GM12878 (cell line): ENCODE measurements at regions not wholly inside any gene's neighbourhood (a gene's known extent, or its start where the extent isn't known, plus 50 kb on each side); places are given as distances from the start of the nearest gene placed in this dataset.

ENCODE experiments used
- ATAC-seq: fragments of 200-7000 bp; cut with Tn5 transposase; 3 replicates; pipeline ENCODE4 v1.9.1; 2020; ENCODE audit warnings: mild to moderate bottlenecking, moderate library complexity
- BruUV-seq: library from RNA; stranded (reverse); fragments of 400-500 nt; replicated peaks from 2 replicates; lab custom pipeline; 2021; lab: Mats Ljungman, UMichigan
- CTCF ChIA-PET: fragments of 300-600 bp; sonication (Branson Sonifier 250); formaldehyde crosslinking; extraction: SDS; loops from one replicate; lab custom pipeline; 2021; ENCODE audit warnings: inconsistent platforms; lab: Yijun Ruan, JAX
- POLR2A ChIA-PET: fragments of 350-600 bp; formaldehyde crosslinking; extraction: SDS; loops from one replicate; lab custom pipeline; 2021; ENCODE audit warnings: inconsistent platforms; lab: Charles Lee
- RAD21 ChIA-PET: fragments of 300-600 bp; sonication (Branson Sonifier 250); formaldehyde crosslinking; loops from one replicate; lab custom pipeline; 2023; ENCODE audit warnings: antibody characterized with exemption; ENCODE audit not compliant: unreplicated experiment; lab: Charles Lee
- SMC1A ChIA-PET: fragments of 300-600 bp; sonication (Branson Sonifier 250); formaldehyde crosslinking; loops from one replicate; lab custom pipeline; 2023; ENCODE audit not compliant: unreplicated experiment, uncharacterized antibody; lab: Charles Lee
- DNase-seq: peaks from one replicate; pipeline ENCODE4 v3.0.0-alpha.2; 2011; ENCODE audit warnings: low read depth, low spot score
- FAIRE-seq: peaks from 3 replicates; lab custom pipeline; 2011; peaks lifted over from hg19 to GRCh38; lab: Jason Lieb, UNC
- H2AFZ ChIP-seq: 2 replicates; pipeline ENCODE4 v1.6.0; 2011; ENCODE audit warnings: low read depth, low read length, control low read depth; ENCODE audit not compliant: control insufficient read depth
- H3K27ac ChIP-seq: 2 replicates; pipeline ENCODE4 v1.5.1; 2011; ENCODE audit warnings: control low read depth; ENCODE audit not compliant: control insufficient read depth, insufficient read depth
- H3K27me3 ChIP-seq, 2 experiments: replicated peaks in 1 of 2; 2 replicates each; pipeline versions ENCODE4 v1.6.0 to v1.6.1; 2011; ENCODE audit warnings: low read length in 1 of 2; ENCODE audit not compliant: control insufficient read depth in 2 of 2, insufficient read depth in 2 of 2
- H3K36me3 ChIP-seq, 2 experiments: 2 replicates each; pipeline ENCODE4 v1.5.1; 2011; ENCODE audit warnings: low read length in 1 of 2; ENCODE audit not compliant: control insufficient read depth in 2 of 2, insufficient read depth in 2 of 2
- H3K4me1 ChIP-seq: 2 replicates; pipeline ENCODE4 v1.6.1; 2011; ENCODE audit warnings: mild to moderate bottlenecking, low read length, moderate library complexity, mixed read lengths; ENCODE audit not compliant: control insufficient read depth, insufficient read depth
- H3K4me2 ChIP-seq: 2 replicates; pipeline ENCODE4 v1.6.0; 2011; ENCODE audit warnings: control low read depth; ENCODE audit not compliant: control insufficient read depth, insufficient read depth
- H3K4me3 ChIP-seq: fragments of 200-600 bp; sonication (generic); 2 replicates; pipeline ENCODE4 v1.5.1; 2016
- H3K79me2 ChIP-seq: 2 replicates; pipeline ENCODE4 v1.6.0; 2011; ENCODE audit warnings: low read length; ENCODE audit not compliant: control insufficient read depth, insufficient read depth
- H3K9ac ChIP-seq: 2 replicates; pipeline ENCODE4 v1.8.0; 2011; ENCODE audit warnings: low read length, control low read depth, mixed read lengths; ENCODE audit not compliant: control insufficient read depth, insufficient read depth
- H3K9me3 ChIP-seq: replicated peaks from 3 replicates; pipeline ENCODE4 v1.5.1; 2011; ENCODE audit warnings: mild to moderate bottlenecking, low read length; ENCODE audit not compliant: control insufficient read depth, insufficient read depth
- H4K20me1 ChIP-seq: 2 replicates; pipeline ENCODE4 v1.6.0; 2011; ENCODE audit not compliant: control insufficient read depth, insufficient read depth
- ATF7 ChIP-seq: fragments of 450-650 bp; IDR thresholded peaks from 2 replicates; pipeline ENCODE4 v1.6.1; 2016; ENCODE audit warnings: low read depth, mild to moderate bottlenecking
- E2F8 ChIP-seq: fragments of 450-650 bp; IDR thresholded peaks from 2 replicates; pipeline ENCODE4 v1.6.1; 2018; ENCODE audit warnings: mild to moderate bottlenecking, low read depth, moderate library complexity; ENCODE audit not compliant: partially characterized antibody
- MYB ChIP-seq: fragments of 150-350 bp; IDR thresholded peaks from 2 replicates; pipeline ENCODE4 v1.6.1; 2014; ENCODE audit warnings: mild to moderate bottlenecking, low read depth, low read length, borderline replicate concordance
- NBN ChIP-seq: fragments of 450-650 bp; IDR thresholded peaks from 2 replicates; pipeline ENCODE4 v1.6.1; 2016
- SMARCA5 ChIP-seq: fragments of 450-650 bp; IDR thresholded peaks from 2 replicates; pipeline ENCODE4 v1.6.1; 2017; ENCODE audit warnings: mild to moderate bottlenecking
- SREBF2 ChIP-seq: IDR thresholded peaks from 2 replicates; pipeline ENCODE4 v1.6.1; 2012; ENCODE audit warnings: mild to moderate bottlenecking, low read length
- STAT1 ChIP-seq: fragments of 450-650 bp; conservative IDR thresholded peaks from 2 replicates; pipeline ENCODE4 v1.6.1; 2014; ENCODE audit warnings: antibody characterized with exemption, mild to moderate bottlenecking
- YY1 ChIP-seq: IDR thresholded peaks from 2 replicates; pipeline ENCODE4 v1.6.1; 2011; ENCODE audit warnings: low read depth, mild to moderate bottlenecking, low read length
- ZNF24 ChIP-seq: fragments of 450-650 bp; IDR thresholded peaks from 2 replicates; pipeline ENCODE4 v1.6.1; 2017; ENCODE audit warnings: antibody characterized with exemption, mild to moderate bottlenecking
- WGBS: methylation state at CpG from one replicate; pipeline ENCODE4 v1.1.6; 2016; ENCODE audit warnings: low lambda C conversion rate; ENCODE audit not compliant: insufficient replicate concordance, insufficient coverage; ENCODE audit errors: missing lambda C conversion rate; 5-methylcytosine and 5-hydroxymethylcytosine counted together
- in situ Hi-C: fragments of 300-500 bp; cut with MboI; formaldehyde crosslinking; loops from 9 replicates; pipeline ENCODE4 v1.14.3; 2018; ENCODE audit warnings: mixed read lengths
- intact Hi-C: fragments of 100-400 bp; cut with micrococcal nuclease; formaldehyde crosslinking; loops from one replicate; pipeline ENCODE4 v1.14.2; 2022; ENCODE audit not compliant: unreplicated experiment
- TF ChIP-seq, protein P1 (sequence below): fragments of 450-650 bp; IDR thresholded peaks from 2 replicates; pipeline ENCODE4 v1.6.1; 2017; ENCODE audit warnings: antibody characterized with exemption, mild to moderate bottlenecking, moderate library complexity
- TF ChIP-seq, protein P2 (sequence below): IDR thresholded peaks from 2 replicates; pipeline ENCODE4 v1.6.1; 2012; ENCODE audit warnings: low read depth, low read length, improper control_type of control experiment

- 7% methylated on average over 3 of the region's 3 CpGs for WGBS
- BruUV-seq = no TSS peak
- CTCF ChIA-PET = no interaction called here
Measured at GRCh38 chr16:51952500-51952899, 594.4 kb downstream of the TOX3 start.

DNA sequence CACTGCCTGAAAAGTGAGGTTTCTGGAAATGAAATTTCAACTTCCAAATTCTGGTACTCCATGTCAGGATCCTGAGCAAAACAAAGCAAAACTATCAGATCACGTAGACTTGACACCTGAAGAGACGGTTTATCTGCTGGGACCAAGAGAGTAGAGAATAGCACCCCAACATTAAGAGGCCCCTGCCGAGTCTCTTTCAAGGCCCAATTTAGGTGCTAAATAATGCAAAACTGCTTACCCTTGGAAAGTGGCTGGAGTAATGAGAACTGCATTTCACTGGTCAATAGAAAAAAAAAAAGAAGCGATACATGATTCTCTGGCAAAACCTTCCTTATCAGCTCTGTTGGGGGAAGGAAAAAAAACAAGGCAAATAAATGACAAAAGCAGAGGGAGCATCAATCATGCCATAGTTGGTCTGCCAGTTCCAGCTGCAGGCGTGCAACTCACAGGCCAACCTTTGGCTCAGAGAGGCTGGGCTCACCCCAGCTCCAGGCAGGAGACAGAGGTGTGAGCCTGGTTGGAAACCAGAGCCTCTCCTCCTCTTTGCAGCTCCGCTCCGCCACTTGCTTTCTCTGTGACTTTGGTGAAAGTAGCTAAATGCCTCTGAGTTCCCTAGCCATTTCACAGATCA lies 595.2 kb downstream of the TOX3 start:
- no peaks in the 10 kb centered on the region for H3K4me1 ChIP-seq
- FAIRE-seq = no peak
- no peak overlapping the region for H3K4me2 ChIP-seq
- no peak overlapping the region for H3K9ac ChIP-seq
- H4K20me1 ChIP-seq = no peaks in the 10 kb centered on the region
- DNase-seq = no peak
- in situ Hi-C loops (no loop called here), intact Hi-C loops (no loop called here)
- ChIA-PET POLR2A (no interaction called here), RAD21 (no interaction called here), SMC1A (interaction anchor here (0.9 kb wide), 1 partner anchor 1061 kb away, joined by 3 read pairs; no protein-coding TSS in a partner anchor), CTCF (no interaction called here)
- no peak overlapping the region for H3K27ac ChIP-seq
- WGBS = 29% methylated on average over 7 of the region's 7 CpGs
- H2AFZ ChIP-seq = no peak overlapping the region
- H3K4me3 ChIP-seq = no peak overlapping the region
- no peaks in the 10 kb centered on the region for H3K79me2 ChIP-seq
- no peaks in the 10 kb centered on the region for H3K27me3 ChIP-seq
- no peak for ATAC-seq
- no TSS peak for BruUV-seq
- no peaks in the 10 kb centered on the region for H3K36me3 ChIP-seq
- no peaks in the 10 kb centered on the region for H3K9me3 ChIP-seq
- no peak for TF ChIP-seq NBN
- TF ChIP-seq E2F8 = no peak
- TF ChIP-seq YY1 = no peak
- TF ChIP-seq, protein P1, sequence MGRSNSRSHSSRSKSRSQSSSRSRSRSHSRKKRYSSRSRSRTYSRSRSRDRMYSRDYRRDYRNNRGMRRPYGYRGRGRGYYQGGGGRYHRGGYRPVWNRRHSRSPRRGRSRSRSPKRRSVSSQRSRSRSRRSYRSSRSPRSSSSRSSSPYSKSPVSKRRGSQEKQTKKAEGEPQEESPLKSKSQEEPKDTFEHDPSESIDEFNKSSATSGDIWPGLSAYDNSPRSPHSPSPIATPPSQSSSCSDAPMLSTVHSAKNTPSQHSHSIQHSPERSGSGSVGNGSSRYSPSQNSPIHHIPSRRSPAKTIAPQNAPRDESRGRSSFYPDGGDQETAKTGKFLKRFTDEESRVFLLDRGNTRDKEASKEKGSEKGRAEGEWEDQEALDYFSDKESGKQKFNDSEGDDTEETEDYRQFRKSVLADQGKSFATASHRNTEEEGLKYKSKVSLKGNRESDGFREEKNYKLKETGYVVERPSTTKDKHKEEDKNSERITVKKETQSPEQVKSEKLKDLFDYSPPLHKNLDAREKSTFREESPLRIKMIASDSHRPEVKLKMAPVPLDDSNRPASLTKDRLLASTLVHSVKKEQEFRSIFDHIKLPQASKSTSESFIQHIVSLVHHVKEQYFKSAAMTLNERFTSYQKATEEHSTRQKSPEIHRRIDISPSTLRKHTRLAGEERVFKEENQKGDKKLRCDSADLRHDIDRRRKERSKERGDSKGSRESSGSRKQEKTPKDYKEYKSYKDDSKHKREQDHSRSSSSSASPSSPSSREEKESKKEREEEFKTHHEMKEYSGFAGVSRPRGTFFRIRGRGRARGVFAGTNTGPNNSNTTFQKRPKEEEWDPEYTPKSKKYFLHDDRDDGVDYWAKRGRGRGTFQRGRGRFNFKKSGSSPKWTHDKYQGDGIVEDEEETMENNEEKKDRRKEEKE = no peak
- TF ChIP-seq ZNF24 = no peak
- no peak for TF ChIP-seq MYB
- TF ChIP-seq SREBF2 = no peak
- TF ChIP-seq, protein P2, sequence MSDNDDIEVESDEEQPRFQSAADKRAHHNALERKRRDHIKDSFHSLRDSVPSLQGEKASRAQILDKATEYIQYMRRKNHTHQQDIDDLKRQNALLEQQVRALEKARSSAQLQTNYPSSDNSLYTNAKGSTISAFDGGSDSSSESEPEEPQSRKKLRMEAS = no peak
- TF ChIP-seq SMARCA5 = no peak

More at GRCh38 chr16:51952500-51952899, 594.4 kb downstream of the TOX3 start:
- ATAC-seq = no peak
- H3K27ac ChIP-seq = no peak overlapping the region
- no peak overlapping the region for H3K4me3 ChIP-seq
- in situ Hi-C loops = no loop called here
- no peaks in the 10 kb centered on the region for H3K9me3 ChIP-seq
- POLR2A ChIA-PET = no interaction called here
- DNase-seq = no peak
- no peaks in the 10 kb centered on the region for H3K79me2 ChIP-seq
- intact Hi-C loops = no loop called here
- no peak overlapping the region for H2AFZ ChIP-seq
- SMC1A ChIA-PET = interaction anchor here (0.9 kb wide), 1 partner anchor 1062 kb away, joined by 3 read pairs; no protein-coding TSS in a partner anchor
- RAD21 ChIA-PET = no interaction called here
- no peaks in the 10 kb centered on the region for H3K27me3 ChIP-seq
- no peak overlapping the region for H3K4me2 ChIP-seq
- H3K36me3 ChIP-seq = no peaks in the 10 kb centered on the region
- H3K4me1 ChIP-seq = no peaks in the 10 kb centered on the region
- no peak for FAIRE-seq
- no peak overlapping the region for H3K9ac ChIP-seq
- TF ChIP-seq STAT1 = no peak
- TF ChIP-seq ATF7 = no peak
- no peaks in the 10 kb centered on the region for H4K20me1 ChIP-seq
